ENCODE measurements at regions not wholly inside any gene's neighbourhood (a gene's known extent, or its start where the extent isn't known, plus 50 kb on each side); places are given as distances from the start of the nearest gene placed in this dataset.

- Histone ChIP-seq H3K79me2 (ENCODE audit: low read length) (no peaks in the 10 kb centered on the region), H2AFZ (ENCODE audit: low read length) (no peak overlapping the region), H3K4me3 (ENCODE audit: low read length) (no peak overlapping the region), H3F3A (ENCODE audit: insufficient read depth, low read length) (no peaks in the 10 kb centered on the region), H3K27ac (ENCODE audit: low read length) (no peak overlapping the region), H3K27me3 (replicated peaks; ENCODE audit: insufficient read depth, low read length) (no peaks in the 10 kb centered on the region), H3K4me1 (ENCODE audit: low read length) (peaks cover 4% of the 10 kb centered on the region; the same call in 1 of the 2 replicates), H3K36me3 (replicated peaks; ENCODE audit: insufficient read depth, low read length) (no peaks in the 10 kb centered on the region), H4K20me1 (ENCODE audit: insufficient read depth, low read length) (no peaks in the 10 kb centered on the region), H3K9ac (ENCODE audit: low read length) (no peak overlapping the region), H3K9me2 (replicated peaks; ENCODE audit: insufficient read depth, low read length) (no peaks in the 10 kb centered on the region), H3K4me2 (ENCODE audit: low read depth, low read length) (no peak overlapping the region), H3K9me3 (replicated peaks; ENCODE audit: insufficient read depth, low read length) (no peaks in the 10 kb centered on the region)
- TF ChIP-seq CTCF (IDR thresholded peaks at IDR 0.05; ENCODE audit: low read length) (no peak), EZH2 (optimal IDR thresholded peaks at IDR 0.05; ENCODE audit: low read depth, low read length) (no peak), EZH2phosphoT487 (IDR thresholded peaks at IDR 0.05; ENCODE audit: low read length) (no peak)
- DNase-seq: no peak
Observed at GRCh38 chr6:90346729-90347128, 50.1 kb upstream of the BACH2 start.

All from MM.1S (cell line).